ENCODE measurements at regions not wholly inside any gene's neighbourhood (a gene's known extent, or its start where the extent isn't known, plus 50 kb on each side); places are given as distances from the start of the nearest gene placed in this dataset.

- no peak for TF ChIP-seq CTCF (IDR thresholded peaks at IDR 0.05; ENCODE audit: low read depth, low read length)
- TF ChIP-seq EZH2phosphoT487 (IDR thresholded peaks at IDR 0.05; ENCODE audit: low read depth) = no peak
Measured at GRCh38 chr7:36029853-36030515, 123.1 kb upstream of the EEPD1 start.
